Testis (tissue), 2 donors: ENCODE measurements at regions not wholly inside any gene's neighbourhood (a gene's known extent, or its start where the extent isn't known, plus 50 kb on each side); places are given as distances from the start of the nearest gene placed in this dataset.

Experiments
- DNase-seq: peaks from one replicate; pipeline ENCODE4 v3.0.0-alpha.2; 2019
- H3K27ac ChIP-seq, 2 donors: fragments of 200-600 bp; sonication (generic); one replicate each; pipeline ENCODE4 v1.5.1; 2019
- H3K27me3 ChIP-seq: fragments of 200-600 bp; sonication (generic); one replicate; pipeline ENCODE4 v1.5.1; 2019
- H3K36me3 ChIP-seq: fragments of 200-600 bp; sonication (generic); one replicate; pipeline ENCODE4 v1.5.1; 2017; ENCODE audit warnings: low read depth; ENCODE audit errors: missing control alignments
- H3K4me1 ChIP-seq: fragments of 200-600 bp; sonication (generic); one replicate; pipeline ENCODE4 v1.5.1; 2019
- H3K4me3 ChIP-seq, 2 donors: fragments of 200-600 bp; sonication (generic); one replicate each; pipeline ENCODE4 v1.5.1; 2017 to 2019
- H3K9me3 ChIP-seq: fragments of 200-600 bp; sonication (generic); one replicate; pipeline ENCODE4 v1.5.1; 2017
- CTCF ChIP-seq, 3 experiments: fragments of 450-650 bp in 2 of 3; fragments of 200-600 bp in 1 of 3; sonication (generic) in 1 of 3; IDR thresholded peaks; one replicate each; pipeline ENCODE4 v1.5.1; 2016 to 2019; ENCODE audit warnings: antibody characterized with exemption in 3 of 3, mild to moderate bottlenecking in 2 of 3, moderate library complexity in 1 of 3
- POLR2A ChIP-seq: fragments of 450-650 bp; IDR thresholded peaks from one replicate; pipeline ENCODE4 v1.6.1; 2017; ENCODE audit warnings: antibody characterized with exemption, mild to moderate bottlenecking, moderate library complexity
- WGBS, 2 donors: methylation state at CpG; one replicate each; pipeline ENCODE4 v1.1.5; 2018; 5-methylcytosine and 5-hydroxymethylcytosine counted together
- intact Hi-C: fragments of 100-400 bp; cut with DNase I; formaldehyde crosslinking; loops from one replicate; pipeline ENCODE4 v1.15.1; 2023; ENCODE audit warnings: low total_unique reads

- no peaks in the 10 kb centered on the region for H3K4me1 ChIP-seq
- H3K27me3 ChIP-seq: no peaks in the 10 kb centered on the region
- no peaks in the 10 kb centered on the region for H3K36me3 ChIP-seq
- H3K27ac ChIP-seq: no peak overlapping the region
- H3K9me3 ChIP-seq: no peaks in the 10 kb centered on the region
- TF ChIP-seq CTCF (IDR thresholded peaks at IDR 0.05) (no peak), POLR2A (no peak)
- intact Hi-C loops: no loop called here
- 60 to 84% methylated on average over 3 of the region's 3 CpGs for WGBS, 2 donors
- H3K4me3 ChIP-seq: no peak overlapping the region
- no peak for DNase-seq
These were observed 181.1 kb upstream of the GPRIN3 start for GRCh38 chr4:89488736-89489135.

- no peaks in the 10 kb centered on the region for H3K36me3 ChIP-seq
- H3K27me3 ChIP-seq: no peaks in the 10 kb centered on the region
- no peaks in the 10 kb centered on the region for H3K9me3 ChIP-seq
- intact Hi-C loops: no loop called here
- no peak for DNase-seq
- H3K27ac ChIP-seq: no peak overlapping the region
- TF ChIP-seq CTCF (IDR thresholded peaks at IDR 0.05) (no peak), POLR2A (no peak)
- H3K4me1 ChIP-seq: no peaks in the 10 kb centered on the region
- H3K4me3 ChIP-seq: no peak overlapping the region
These were observed 179.1 kb upstream of the GPRIN3 start for GRCh38 chr4:89486673-89487072.

GRCh38 chr4:89486042-89486441 lies 178.4 kb upstream of the GPRIN3 start:
- H3K27me3 ChIP-seq: no peaks in the 10 kb centered on the region
- H3K36me3 ChIP-seq: no peaks in the 10 kb centered on the region
- no peaks in the 10 kb centered on the region for H3K4me1 ChIP-seq
- no peaks in the 10 kb centered on the region for H3K9me3 ChIP-seq
- no peak for DNase-seq
- TF ChIP-seq CTCF (IDR thresholded peaks at IDR 0.05) (no peak), POLR2A (no peak)
- H3K4me3 ChIP-seq: no peak overlapping the region
- intact Hi-C loops: no loop called here
- H3K27ac ChIP-seq: no peak overlapping the region
- 54 to 61% methylated on average over 3 of the region's 3 CpGs for WGBS, 2 donors

GRCh38 chr4:89483833-89484232 lies 176.2 kb upstream of the GPRIN3 start:
- TF ChIP-seq POLR2A: no peak
- no peak for TF ChIP-seq CTCF (IDR thresholded peaks at IDR 0.05)
- intact Hi-C loops: no loop called here
- 66 to 83% methylated on average over 2 of the region's 2 CpGs for WGBS, 2 donors

GRCh38 chr4:89482926-89483595 lies 175.5 kb upstream of the GPRIN3 start:
- DNase-seq: no peak
- Histone ChIP-seq H3K36me3 (no peaks in the 10 kb centered on the region), H3K27me3 (no peaks in the 10 kb centered on the region), H3K4me3 (no peak overlapping the region), H3K27ac (no peak overlapping the region), H3K9me3 (no peaks in the 10 kb centered on the region), H3K4me1 (no peaks in the 10 kb centered on the region)
- intact Hi-C loops: no loop called here
- TF ChIP-seq CTCF (IDR thresholded peaks at IDR 0.05): no peak
- no peak for TF ChIP-seq POLR2A
- WGBS, 2 donors: 96 to 97% methylated on average over 8 of the region's 8 CpGs

More at GRCh38 chr4:89483833-89484232, 176.2 kb upstream of the GPRIN3 start:
- Histone ChIP-seq H3K27me3 (no peaks in the 10 kb centered on the region), H3K4me3 (no peak overlapping the region), H3K9me3 (no peaks in the 10 kb centered on the region), H3K36me3 (no peaks in the 10 kb centered on the region), H3K27ac (no peak overlapping the region), H3K4me1 (no peaks in the 10 kb centered on the region)
- no peak for DNase-seq
